Keratinocyte (primary cell): ENCODE measurements at regions not wholly inside any gene's neighbourhood (a gene's known extent, or its start where the extent isn't known, plus 50 kb on each side); places are given as distances from the start of the nearest gene placed in this dataset.

ENCODE experiments used
- DNase-seq: peaks from one replicate; pipeline ENCODE4 v3.0.0-alpha.2; 2011; ENCODE audit warnings: low read depth, missing footprints, low spot score
- FAIRE-seq: peaks from 2 replicates; lab custom pipeline; 2011; peaks lifted over from hg19 to GRCh38; lab: Jason Lieb, UNC
- H2AFZ ChIP-seq: 2 replicates; pipeline ENCODE4 v1.6.0; 2012; ENCODE audit warnings: low read length, control low read depth, inconsistent platforms; ENCODE audit not compliant: control insufficient read depth
- H3K27ac ChIP-seq: 2 replicates; pipeline ENCODE4 v1.5.1; 2011; ENCODE audit warnings: low read length; ENCODE audit not compliant: control insufficient read depth, insufficient read depth
- H3K27me3 ChIP-seq: 3 replicates; pipeline ENCODE4 v1.6.0; 2011; ENCODE audit warnings: low read length; ENCODE audit not compliant: control insufficient read depth, insufficient read depth; ENCODE audit errors: extremely low read depth
- H3K36me3 ChIP-seq, 2 experiments: 2 replicates in 1 of 2; 3 replicates in 1 of 2; pipeline ENCODE4 v1.5.1; 2011; ENCODE audit warnings: low read length in 2 of 2, mild to moderate bottlenecking in 1 of 2; ENCODE audit not compliant: control insufficient read depth in 2 of 2, insufficient read depth in 2 of 2; ENCODE audit errors: extremely low read depth in 1 of 2
- H3K4me1 ChIP-seq: 3 replicates; pipeline ENCODE4 v1.5.1; 2011; ENCODE audit warnings: low read length; ENCODE audit not compliant: control insufficient read depth, insufficient read depth; ENCODE audit errors: extremely low read depth
- H3K4me2 ChIP-seq: 3 replicates; pipeline ENCODE4 v1.6.0; 2011; ENCODE audit warnings: low read depth, low read length; ENCODE audit not compliant: control insufficient read depth, insufficient read depth; ENCODE audit errors: extremely low read depth
- H3K4me3 ChIP-seq, 3 experiments: fragments of 200-600 bp in 1 of 3; sonication (generic) in 1 of 3; 2 replicates in 2 of 3; 3 replicates in 1 of 3; pipeline ENCODE4 v1.5.1; 2011 to 2016; ENCODE audit warnings: low read length in 3 of 3, mild to moderate bottlenecking in 3 of 3, control low read depth in 2 of 3, inconsistent platforms in 1 of 3, low read depth in 1 of 3, mixed read lengths in 1 of 3, mixed run types in 1 of 3, moderate library complexity in 1 of 3; ENCODE audit not compliant: control insufficient read depth in 2 of 3, insufficient read depth in 2 of 3; ENCODE audit errors: extremely low read depth in 1 of 3
- H3K79me2 ChIP-seq: 2 replicates; pipeline ENCODE4 v1.6.0; 2012; ENCODE audit warnings: low read length; ENCODE audit not compliant: control insufficient read depth, insufficient read depth
- H3K9ac ChIP-seq: 3 replicates; pipeline ENCODE4 v1.6.0; 2011; ENCODE audit warnings: low read length; ENCODE audit not compliant: control insufficient read depth, insufficient read depth; ENCODE audit errors: extremely low read depth
- H3K9me1 ChIP-seq: 3 replicates; pipeline ENCODE4 v1.6.0; 2011; ENCODE audit warnings: low read length; ENCODE audit not compliant: control insufficient read depth, insufficient read depth; ENCODE audit errors: extremely low read depth
- H3K9me3 ChIP-seq: 2 replicates; pipeline ENCODE4 v1.5.1; 2012; ENCODE audit warnings: low read depth, low read length; ENCODE audit not compliant: control insufficient read depth
- H4K20me1 ChIP-seq: 3 replicates; pipeline ENCODE4 v1.6.0; 2011; ENCODE audit warnings: low read length; ENCODE audit not compliant: control insufficient read depth, insufficient read depth; ENCODE audit errors: extremely low read depth
- EZH2 ChIP-seq: IDR thresholded peaks from one replicate; pipeline ENCODE4 v1.6.1; 2012; ENCODE audit warnings: inconsistent platforms, mild to moderate bottlenecking, low read length, moderate library complexity
- dilution Hi-C: fragments of 300-500 bp; cut with MboI; formaldehyde crosslinking; loops from one replicate; pipeline ENCODE4 v1.7.0; 2020; ENCODE audit warnings: low sequenced_read_pairs; ENCODE audit not compliant: extremely low pct_ligation_motif_present
- TF ChIP-seq, protein P1 (sequence below), 3 experiments: IDR thresholded peaks in 1 of 3; conservative IDR thresholded peaks in 1 of 3; optimal IDR thresholded peaks in 1 of 3; 2 replicates in 2 of 3; 3 replicates in 1 of 3; pipeline versions ENCODE3 to v1.5.1; 2011; ENCODE audit warnings: low read length in 3 of 3, mild to moderate bottlenecking in 3 of 3, moderate library complexity in 2 of 3, control low read depth in 1 of 3, inconsistent platforms in 1 of 3; ENCODE audit not compliant: insufficient read depth in 2 of 3; ENCODE audit errors: extremely low read depth in 1 of 3

DNA sequence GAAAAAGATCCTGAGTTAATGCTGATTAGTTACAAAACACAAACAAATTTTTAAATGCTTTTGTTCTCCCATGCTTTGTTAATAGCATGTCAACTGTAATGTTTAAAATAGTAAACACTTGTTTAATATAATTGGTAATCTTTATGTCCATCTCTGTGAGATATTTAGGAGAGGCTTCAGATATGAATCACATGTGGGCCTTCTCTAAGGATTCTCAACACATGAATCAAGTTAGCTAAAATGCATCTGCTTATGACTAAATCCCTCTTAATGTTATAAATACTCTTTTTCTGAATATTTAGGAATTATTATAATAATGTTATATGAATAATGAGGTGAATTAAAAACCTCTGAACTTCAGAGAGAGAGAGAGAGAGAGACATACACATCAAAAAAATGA is 345.9 kb upstream of the MANEA start:
- TF ChIP-seq, protein P1, sequence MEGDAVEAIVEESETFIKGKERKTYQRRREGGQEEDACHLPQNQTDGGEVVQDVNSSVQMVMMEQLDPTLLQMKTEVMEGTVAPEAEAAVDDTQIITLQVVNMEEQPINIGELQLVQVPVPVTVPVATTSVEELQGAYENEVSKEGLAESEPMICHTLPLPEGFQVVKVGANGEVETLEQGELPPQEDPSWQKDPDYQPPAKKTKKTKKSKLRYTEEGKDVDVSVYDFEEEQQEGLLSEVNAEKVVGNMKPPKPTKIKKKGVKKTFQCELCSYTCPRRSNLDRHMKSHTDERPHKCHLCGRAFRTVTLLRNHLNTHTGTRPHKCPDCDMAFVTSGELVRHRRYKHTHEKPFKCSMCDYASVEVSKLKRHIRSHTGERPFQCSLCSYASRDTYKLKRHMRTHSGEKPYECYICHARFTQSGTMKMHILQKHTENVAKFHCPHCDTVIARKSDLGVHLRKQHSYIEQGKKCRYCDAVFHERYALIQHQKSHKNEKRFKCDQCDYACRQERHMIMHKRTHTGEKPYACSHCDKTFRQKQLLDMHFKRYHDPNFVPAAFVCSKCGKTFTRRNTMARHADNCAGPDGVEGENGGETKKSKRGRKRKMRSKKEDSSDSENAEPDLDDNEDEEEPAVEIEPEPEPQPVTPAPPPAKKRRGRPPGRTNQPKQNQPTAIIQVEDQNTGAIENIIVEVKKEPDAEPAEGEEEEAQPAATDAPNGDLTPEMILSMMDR (optimal IDR thresholded peaks at IDR 0.05 in 1 of 3, IDR thresholded peaks at IDR 0.05 in 1 of 3, conservative IDR thresholded peaks at IDR 0.05 in 1 of 3; ENCODE audit: extremely low read depth in 1 of 3, insufficient read depth in 2 of 3, low read length in 3 of 3): no peak
- TF ChIP-seq EZH2: no peak
- no peak overlapping the region for H2AFZ ChIP-seq
- dilution Hi-C loops: no loop called here

DNA sequence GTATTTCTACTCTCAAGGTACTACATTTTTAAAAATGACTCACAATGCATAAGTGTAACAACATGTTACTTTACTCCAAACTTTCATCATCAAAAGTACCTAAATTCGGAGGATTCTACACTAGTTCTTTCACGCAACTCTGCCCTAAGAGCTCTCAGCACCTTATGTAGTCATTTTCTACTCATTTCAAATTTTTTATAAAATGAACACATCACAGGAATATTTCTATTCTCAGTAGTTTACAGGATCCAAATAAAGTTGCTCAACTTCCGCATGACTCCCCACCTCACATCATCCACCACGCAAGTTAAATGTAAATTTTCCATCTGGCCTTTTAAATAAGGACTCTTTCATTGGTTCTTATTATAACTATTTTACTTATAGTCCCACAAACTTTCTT is 344.9 kb upstream of the MANEA start:
- Histone ChIP-seq H3K9me1 (no peaks in the 10 kb centered on the region), H4K20me1 (no peaks in the 10 kb centered on the region), H3K9ac (no peak overlapping the region), H3K27me3 (no peaks in the 10 kb centered on the region), H3K27ac (no peak overlapping the region), H3K9me3 (no peaks in the 10 kb centered on the region), H2AFZ (no peak overlapping the region), H3K36me3 (no peaks in the 10 kb centered on the region), H3K4me2 (no peak overlapping the region), H3K79me2 (no peaks in the 10 kb centered on the region), H3K4me3 (no peak overlapping the region), H3K4me1 (no peaks in the 10 kb centered on the region)
- dilution Hi-C loops: no loop called here
- no peak for DNase-seq
- FAIRE-seq: no peak
- TF ChIP-seq EZH2: no peak
- TF ChIP-seq, protein P1 (optimal IDR thresholded peaks at IDR 0.05 in 1 of 3, IDR thresholded peaks at IDR 0.05 in 1 of 3, conservative IDR thresholded peaks at IDR 0.05 in 1 of 3; ENCODE audit: extremely low read depth in 1 of 3, insufficient read depth in 2 of 3, low read length in 3 of 3): no peak

More for the DNA sequence above, 345.9 kb upstream of the MANEA start:
- Histone ChIP-seq H3K4me2 (no peak overlapping the region), H3K9me1 (no peaks in the 10 kb centered on the region), H3K27me3 (no peaks in the 10 kb centered on the region), H3K27ac (no peak overlapping the region), H3K36me3 (no peaks in the 10 kb centered on the region), H3K4me3 (no peak overlapping the region), H3K9ac (no peak overlapping the region), H3K79me2 (no peaks in the 10 kb centered on the region), H3K9me3 (no peaks in the 10 kb centered on the region), H4K20me1 (no peaks in the 10 kb centered on the region), H3K4me1 (no peaks in the 10 kb centered on the region)
- FAIRE-seq (no peak), DNase-seq (no peak)
